Activated CD4-positive, alpha-beta T cell treated with anti-CD3 and anti-CD28 coated beads, Interleukin-2, amount 10 ng/mL, durations not matched to agents 24 days and 14 days (primary cell): ENCODE measurements at regions not wholly inside any gene's neighbourhood (a gene's known extent, or its start where the extent isn't known, plus 50 kb on each side); places are given as distances from the start of the nearest gene placed in this dataset.
"Not testable (repeated sequence)": the region's sequence is repeated elsewhere in the genome, so short reads cannot be mapped to it uniquely, and the experiment has no call there.

Source experiments
- DNase-seq: peaks from one replicate; pipeline ENCODE4 v3.0.0; 2022
- H3K27ac Mint-ChIP-seq: one replicate; pipeline ENCODE4 v1.8.0; 2022; ENCODE audit warnings: mild to moderate bottlenecking, mixed read lengths
- H3K27me3 Mint-ChIP-seq: one replicate; pipeline ENCODE4 v1.8.0; 2022; ENCODE audit warnings: mixed read lengths
- H3K36me3 Mint-ChIP-seq: one replicate; pipeline ENCODE4 v1.8.0; 2022; ENCODE audit warnings: low read depth, mild to moderate bottlenecking, mixed read lengths
- H3K4me1 Mint-ChIP-seq: one replicate; pipeline ENCODE4 v1.8.0; 2021; ENCODE audit warnings: mixed read lengths
- H3K4me3 Mint-ChIP-seq: one replicate; pipeline ENCODE4 v1.8.0; 2022; ENCODE audit warnings: mild to moderate bottlenecking, moderate library complexity, mixed read lengths
- H3K9me3 Mint-ChIP-seq: one replicate; pipeline ENCODE4 v1.8.0; 2021; ENCODE audit warnings: mixed read lengths
- intact Hi-C: fragments of 100-400 bp; cut with micrococcal nuclease; formaldehyde crosslinking; loops from one replicate; pipeline ENCODE4 v1.15.1; 2023

DNA sequence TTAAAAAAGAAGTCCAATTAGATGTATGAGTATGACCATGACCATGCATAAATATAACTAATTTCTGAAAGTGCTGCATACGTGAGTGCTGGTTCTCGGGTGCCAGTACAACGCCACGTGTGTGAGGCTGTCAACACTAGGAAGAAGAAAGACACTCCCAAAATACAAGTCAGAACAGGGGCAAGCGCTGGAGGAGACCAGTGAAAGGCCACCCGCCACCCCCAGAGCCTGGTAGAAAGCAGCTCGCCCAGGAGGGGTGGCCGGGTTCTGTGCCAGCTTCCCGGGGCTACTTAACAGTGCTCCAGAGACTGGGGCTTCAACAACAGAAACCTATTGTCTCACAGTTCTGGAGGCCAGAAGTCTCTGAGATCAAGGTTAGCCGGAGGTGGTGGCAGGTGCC, 147.6 kb downstream of the RTP5 start:
- Mint-ChIP-seq H3K27me3 (peaks cover 12% of the 10 kb centered on the region), H3K9me3 (no peaks in the 10 kb centered on the region), H3K27ac (no peak overlapping the region), H3K4me3 (no peak overlapping the region), H3K36me3 (no peaks in the 10 kb centered on the region), H3K4me1 (peaks cover under 1% of the 10 kb centered on the region)
- DNase-seq, result no peak
- intact Hi-C loops, result no loop called here

DNA sequence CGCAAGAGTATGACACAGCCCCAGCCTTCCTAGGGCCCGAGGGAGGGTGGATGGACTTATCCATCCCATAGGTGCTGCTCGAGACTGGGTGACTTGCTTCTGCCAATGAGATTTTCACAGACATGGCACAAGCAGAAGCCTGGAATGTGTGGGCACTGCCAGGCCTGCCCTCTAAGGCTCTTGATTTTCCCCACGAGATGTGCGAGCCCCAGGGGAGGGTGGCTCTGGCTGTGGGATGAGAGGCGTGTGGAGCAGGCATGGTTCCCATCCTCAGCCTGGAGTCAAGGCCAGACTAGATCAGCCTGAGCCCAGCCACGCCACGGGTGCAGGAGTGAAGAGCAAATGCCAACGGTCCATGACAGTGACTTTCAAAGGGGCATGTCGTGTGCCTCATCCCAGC, 148.9 kb downstream of the RTP5 start:
- H3K36me3 Mint-ChIP-seq, H3K27ac Mint-ChIP-seq, intact Hi-C loops, H3K4me3 Mint-ChIP-seq, DNase-seq, H3K9me3 Mint-ChIP-seq, H3K4me1 Mint-ChIP-seq: not testable (repeated sequence)
- H3K27me3 Mint-ChIP-seq, result peaks cover 19% of the 10 kb centered on the region

DNA sequence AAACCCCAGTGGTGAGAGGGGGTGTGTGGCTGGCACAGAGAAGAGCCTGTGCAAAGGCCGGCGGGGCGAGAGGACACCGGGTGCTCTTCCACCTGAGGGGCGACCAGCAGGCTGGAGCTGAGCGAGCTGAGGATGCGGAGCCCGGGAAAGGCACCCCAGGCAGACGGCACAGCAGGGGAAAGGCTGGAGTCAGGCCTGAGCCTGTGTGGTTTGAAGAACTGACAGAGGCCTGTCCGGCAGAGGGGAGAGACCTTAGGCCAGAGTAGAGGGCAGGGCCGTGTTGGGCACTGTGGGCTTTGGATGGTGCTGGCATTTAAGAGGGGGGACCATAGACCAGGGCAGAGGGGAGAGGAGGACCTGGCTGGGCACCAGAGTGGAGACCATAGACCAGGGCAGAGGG, 149.8 kb downstream of the RTP5 start:
- DNase-seq, result no peak
- Mint-ChIP-seq H3K27me3 (peaks cover 18% of the 10 kb centered on the region), H3K4me3 (no peak overlapping the region), H3K36me3 (no peaks in the 10 kb centered on the region), H3K27ac (no peak overlapping the region), H3K9me3 (no peaks in the 10 kb centered on the region), H3K4me1 (no peaks in the 10 kb centered on the region)
- intact Hi-C loops, result no loop called here

DNA sequence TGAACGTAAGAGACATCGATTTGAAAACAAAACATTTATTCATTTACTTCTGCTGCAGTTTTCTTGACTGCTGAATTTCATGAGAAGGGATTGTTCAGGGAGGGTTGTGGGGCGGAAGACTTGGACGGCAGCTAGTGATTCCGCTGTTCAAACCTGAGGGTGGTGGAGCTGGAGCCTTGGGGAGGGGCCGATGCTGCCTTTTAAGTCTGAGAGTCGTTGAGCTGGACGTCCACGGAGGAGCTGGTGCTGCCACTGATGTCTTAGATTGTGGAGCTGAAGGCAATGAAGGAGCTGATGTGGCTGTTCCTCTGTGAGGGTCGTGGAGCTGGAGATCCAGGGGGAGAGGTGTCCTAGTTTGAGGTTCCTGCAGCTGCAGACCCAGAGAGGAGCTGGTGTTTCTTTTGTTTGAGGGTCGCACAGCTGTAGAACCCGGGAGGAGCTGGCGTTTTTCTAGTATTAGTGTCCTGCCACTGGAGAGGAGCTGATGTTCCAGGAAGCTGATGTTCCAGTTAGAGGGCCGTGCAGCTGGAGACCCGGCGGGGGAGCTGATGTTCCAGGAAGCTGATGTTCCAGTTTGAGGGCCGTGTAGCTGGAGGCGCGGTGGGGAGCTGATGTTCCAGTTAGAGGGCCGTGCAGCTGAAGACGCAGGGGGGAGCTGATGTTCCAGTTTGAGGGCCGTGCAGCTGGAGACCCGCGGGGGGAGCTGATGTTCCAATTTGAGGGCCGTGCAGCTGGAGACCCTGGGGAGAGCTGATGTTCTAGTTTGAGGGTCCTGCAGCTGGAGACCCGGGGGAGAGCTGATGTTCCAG, 150.9 kb downstream of the RTP5 start:
- intact Hi-C loops, result no loop called here
- H3K27ac Mint-ChIP-seq, result no peak overlapping the region
- H3K36me3 Mint-ChIP-seq, result no peaks in the 10 kb centered on the region
- peaks cover 26% of the 10 kb centered on the region for H3K27me3 Mint-ChIP-seq
- no peaks in the 10 kb centered on the region for H3K9me3 Mint-ChIP-seq
- H3K4me1 Mint-ChIP-seq, result no peaks in the 10 kb centered on the region
- DNase-seq, result no peak
- no peak overlapping the region for H3K4me3 Mint-ChIP-seq

DNA sequence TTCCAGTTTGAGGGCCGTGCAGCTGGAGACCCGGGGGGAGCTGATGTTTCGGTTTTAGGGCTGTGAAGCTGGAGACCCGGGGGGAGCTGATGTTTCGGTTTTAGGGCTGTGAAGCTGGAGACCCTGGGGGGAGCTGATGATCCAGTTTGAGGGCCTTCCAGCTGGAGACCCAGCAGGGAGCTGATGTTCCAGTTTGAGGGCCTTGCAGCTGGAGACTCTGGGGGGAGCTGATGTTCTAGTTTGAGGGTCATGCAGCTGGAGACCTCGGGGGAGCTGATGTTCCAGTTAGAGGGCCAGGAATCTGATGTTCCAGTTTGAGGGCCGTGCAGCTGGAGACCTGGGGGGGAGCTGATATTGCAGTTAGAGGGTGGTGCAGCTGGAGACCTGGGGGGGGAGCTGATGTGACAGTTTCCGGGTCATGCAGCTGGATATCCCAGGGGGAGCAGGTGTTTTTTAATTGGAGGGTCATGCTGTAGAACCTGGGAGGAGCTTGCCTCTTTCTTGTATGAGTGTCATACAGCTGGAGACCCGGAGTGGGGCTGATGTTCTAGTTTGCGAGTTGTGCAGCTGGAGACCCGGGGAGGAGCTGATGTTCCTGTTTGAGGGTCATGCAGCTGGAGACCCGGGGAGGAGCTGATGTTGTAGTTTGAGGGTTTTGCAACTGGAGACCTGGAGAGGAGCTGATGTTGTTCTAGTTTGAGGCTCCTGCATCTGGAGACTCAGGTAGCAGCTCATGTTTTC, 153.2 kb downstream of the RTP5 start:
- Mint-ChIP-seq H3K27me3 (peaks cover 30% of the 10 kb centered on the region), H3K4me1 (no peaks in the 10 kb centered on the region), H3K9me3 (no peaks in the 10 kb centered on the region), H3K36me3 (no peaks in the 10 kb centered on the region), H3K27ac (no peak overlapping the region), H3K4me3 (no peak overlapping the region)
- intact Hi-C loops, result no loop called here
- no peak for DNase-seq

DNA sequence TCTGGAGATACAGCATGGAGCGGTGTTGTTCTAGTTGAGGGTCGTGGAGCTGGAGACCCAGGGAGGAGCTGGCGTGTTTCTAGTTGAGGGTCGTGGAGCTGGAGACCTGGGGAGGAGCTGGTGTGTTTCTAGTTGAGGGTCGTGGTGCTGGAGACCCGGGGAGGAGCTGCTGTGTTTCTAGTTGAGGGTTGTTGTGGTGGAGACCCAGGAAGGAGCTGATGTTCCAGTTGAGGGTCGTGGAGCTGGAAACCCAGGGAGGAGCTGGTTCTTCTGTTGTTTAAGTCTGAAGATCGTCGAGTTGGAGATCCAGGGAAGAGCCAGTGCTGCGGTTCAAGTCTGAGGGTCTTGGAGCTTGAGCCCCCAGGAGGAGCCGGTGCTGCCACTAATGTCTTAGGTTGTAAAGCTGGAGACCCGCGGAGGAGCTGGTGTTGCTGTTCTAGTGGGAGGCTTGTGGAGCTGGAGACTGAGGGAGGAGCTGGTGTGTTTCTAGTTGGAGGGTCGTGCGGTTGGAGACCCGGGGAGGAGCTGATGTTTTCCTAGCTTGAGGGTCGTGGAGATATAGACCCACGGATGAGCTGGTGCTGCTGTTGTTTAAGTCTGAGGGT, 155.3 kb downstream of the RTP5 start:
- no peaks in the 10 kb centered on the region for H3K9me3 Mint-ChIP-seq
- no peak overlapping the region for H3K27ac Mint-ChIP-seq
- intact Hi-C loops, result no loop called here
- no peak for DNase-seq
- no peaks in the 10 kb centered on the region for H3K36me3 Mint-ChIP-seq
- H3K4me1 Mint-ChIP-seq, result peaks cover 1% of the 10 kb centered on the region
- no peak overlapping the region for H3K4me3 Mint-ChIP-seq
- H3K27me3 Mint-ChIP-seq, result peaks cover 39% of the 10 kb centered on the region

DNA sequence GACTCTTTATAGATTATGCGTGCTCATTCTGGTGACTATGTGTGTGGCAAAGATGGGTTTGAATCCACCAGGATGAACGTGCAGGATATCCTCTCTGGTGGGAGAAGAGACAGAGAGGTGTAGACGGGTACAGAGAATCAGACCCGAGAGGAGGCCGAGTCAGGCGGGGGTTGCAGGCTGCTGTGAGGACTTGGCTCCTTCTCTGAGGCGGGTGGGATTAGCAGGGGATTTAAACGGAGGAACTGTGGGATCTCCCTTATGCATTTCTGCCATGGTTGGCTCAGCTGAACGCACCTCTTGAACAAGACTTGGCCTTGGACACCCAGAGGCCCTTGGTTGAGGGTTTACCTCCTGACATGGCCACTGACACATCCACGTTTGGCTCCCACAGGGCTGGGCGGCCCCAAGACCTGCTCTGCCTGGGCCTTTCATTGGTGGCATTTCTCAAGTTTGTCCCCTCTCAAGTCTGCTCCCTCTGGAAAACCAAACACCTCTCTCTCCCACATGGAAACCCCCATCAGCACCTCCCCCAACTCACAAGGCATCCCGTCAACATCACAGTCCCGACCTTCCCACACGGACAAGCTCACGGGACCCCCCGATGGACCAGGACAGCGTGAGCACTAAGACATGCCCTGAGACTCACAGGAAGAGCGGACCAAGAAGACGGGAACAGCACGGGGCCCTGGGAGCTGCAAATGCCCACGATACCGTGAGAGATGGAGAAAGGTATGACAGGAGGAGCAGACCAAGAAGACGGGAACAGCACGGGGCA, 158.3 kb downstream of the RTP5 start:
- DNase-seq, result no peak
- Mint-ChIP-seq H3K27me3 (peaks cover 50% of the 10 kb centered on the region), H3K27ac (no peak overlapping the region), H3K36me3 (no peaks in the 10 kb centered on the region), H3K9me3 (no peaks in the 10 kb centered on the region), H3K4me3 (no peak overlapping the region), H3K4me1 (peaks cover 18% of the 10 kb centered on the region)
- intact Hi-C loops, result no loop called here

DNA sequence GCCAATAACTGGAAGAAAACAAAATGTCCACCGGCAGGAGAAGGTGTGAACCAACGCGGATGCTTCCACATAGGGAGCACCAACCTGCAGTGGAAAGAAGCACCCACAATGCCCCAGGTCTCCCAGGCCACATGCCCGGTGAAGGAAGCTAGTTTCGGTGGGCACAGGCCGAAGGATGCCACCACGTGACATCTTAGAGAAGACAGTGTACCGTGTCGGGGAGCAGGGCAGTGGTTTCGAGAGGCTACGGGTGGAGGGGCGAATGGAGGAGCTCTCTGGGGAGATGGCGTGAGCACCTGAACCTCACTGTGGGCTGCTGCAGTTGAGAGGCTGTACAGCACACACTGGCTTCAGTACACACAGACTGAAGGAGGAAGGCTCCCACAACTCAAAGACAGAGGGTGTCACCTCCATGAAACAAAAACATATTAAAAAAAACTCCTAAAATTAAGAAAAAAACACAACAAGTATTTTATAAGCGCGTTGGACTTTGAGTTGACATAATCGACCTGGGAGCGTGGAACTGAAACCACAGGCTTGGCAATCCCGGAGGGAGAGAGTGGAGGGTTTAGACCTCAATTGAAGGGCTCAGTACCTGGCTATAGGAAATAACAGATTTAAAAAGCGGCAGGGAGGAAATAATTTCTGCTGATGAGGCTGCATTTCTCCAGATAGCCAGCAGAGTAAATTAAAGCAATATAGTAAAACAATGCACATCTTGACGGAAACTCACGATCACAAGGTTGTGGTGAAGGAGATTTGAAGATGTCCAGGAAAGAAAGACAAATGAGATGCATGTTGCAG, 160.1 kb downstream of the RTP5 start:
- intact Hi-C loops, result loop anchor here (5.0 kb wide), 1 partner anchor 58 kb away; no protein-coding TSS in a partner anchor
- DNase-seq, result no peak

DNA sequence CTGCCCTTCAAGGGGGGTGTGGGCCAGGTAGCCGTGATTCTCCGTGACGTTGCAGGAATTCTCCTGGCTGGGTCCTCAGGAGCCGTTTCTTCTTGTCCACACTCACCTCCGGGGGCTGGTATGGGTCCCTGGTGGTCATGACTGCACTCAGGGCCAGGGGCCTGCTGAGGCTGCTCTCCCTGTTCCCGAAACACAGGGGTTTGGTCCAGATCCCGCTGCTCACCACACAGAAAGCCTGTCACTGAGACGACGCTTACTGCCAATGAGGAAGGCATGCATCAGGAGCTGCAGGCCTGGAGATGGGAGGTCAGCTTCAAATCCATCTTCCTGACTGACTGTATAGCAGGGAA, 160.7 kb downstream of the RTP5 start:
- H3K36me3 Mint-ChIP-seq, result no peaks in the 10 kb centered on the region
- no peak for DNase-seq
- H3K4me3 Mint-ChIP-seq, result no peak overlapping the region
- no peaks in the 10 kb centered on the region for H3K9me3 Mint-ChIP-seq
- H3K4me1 Mint-ChIP-seq, result peaks cover 18% of the 10 kb centered on the region
- H3K27me3 Mint-ChIP-seq, result peaks cover 47% of the 10 kb centered on the region
- no peak overlapping the region for H3K27ac Mint-ChIP-seq
- intact Hi-C loops, result loop anchor here (5.0 kb wide), 1 partner anchor 57 kb away; no protein-coding TSS in a partner anchor

More for the DNA sequence above, 160.1 kb downstream of the RTP5 start:
- no peaks in the 10 kb centered on the region for H3K9me3 Mint-ChIP-seq
- peaks cover 18% of the 10 kb centered on the region for H3K4me1 Mint-ChIP-seq
- H3K27me3 Mint-ChIP-seq, result peaks cover 53% of the 10 kb centered on the region
- H3K27ac Mint-ChIP-seq, result no peak overlapping the region
- no peak overlapping the region for H3K4me3 Mint-ChIP-seq
- H3K36me3 Mint-ChIP-seq, result no peaks in the 10 kb centered on the region

DNA sequence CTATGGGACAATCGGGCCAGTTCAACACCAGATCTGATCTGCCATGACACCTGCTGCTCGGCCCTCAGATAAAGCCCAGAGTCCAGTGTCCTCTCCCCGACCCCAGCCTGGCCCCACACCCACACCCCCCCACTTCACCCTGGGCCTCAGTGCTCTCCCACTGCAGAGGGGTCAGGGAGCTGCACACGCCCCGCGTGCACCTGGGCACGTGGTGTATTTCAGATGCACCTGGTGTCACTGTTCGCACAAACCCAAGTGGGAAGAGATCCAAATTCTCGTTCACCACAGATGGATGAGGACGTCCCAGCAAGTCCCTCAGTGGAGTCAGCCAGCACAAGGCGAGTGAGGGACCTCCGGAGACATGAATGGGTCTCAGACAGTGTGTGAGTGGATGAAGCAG, 161.3 kb downstream of the RTP5 start:
- H3K4me3 Mint-ChIP-seq, result peak overlapping the region; percentile 88
- H3K9me3 Mint-ChIP-seq, result no peaks in the 10 kb centered on the region
- no peak for DNase-seq
- peak overlapping the region; percentile 23 for H3K27ac Mint-ChIP-seq
- intact Hi-C loops, result loop anchor here (5.0 kb wide), 1 partner anchor 56 kb away; no protein-coding TSS in a partner anchor
- peaks cover 45% of the 10 kb centered on the region for H3K27me3 Mint-ChIP-seq
- H3K4me1 Mint-ChIP-seq, result peaks cover 18% of the 10 kb centered on the region
- no peaks in the 10 kb centered on the region for H3K36me3 Mint-ChIP-seq

DNA sequence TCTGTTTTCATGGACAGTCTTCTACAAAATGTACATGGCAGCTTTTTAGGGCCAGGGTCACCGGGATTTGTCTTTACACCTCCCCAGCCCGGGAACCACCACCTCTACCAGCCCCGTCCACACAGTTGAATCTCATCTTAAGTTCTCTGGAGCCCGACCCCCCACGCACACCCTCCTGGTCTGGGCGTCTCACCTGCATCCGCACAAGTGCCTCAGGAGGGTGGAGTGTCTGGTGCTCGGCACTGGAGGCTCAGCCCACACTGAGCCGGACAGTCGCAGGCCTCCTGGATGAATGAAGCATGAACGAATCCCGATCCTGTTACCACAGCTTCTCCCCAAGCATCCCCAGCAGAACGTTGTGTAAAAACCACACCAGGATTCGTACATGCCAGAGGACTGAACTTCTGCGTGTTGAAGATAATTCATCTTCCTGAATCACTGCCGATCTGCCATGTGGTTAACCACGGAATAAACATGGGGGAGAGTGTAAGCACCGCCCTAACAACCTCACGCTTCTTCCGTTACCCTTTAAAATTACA, 162.0 kb downstream of the RTP5 start:
- Mint-ChIP-seq H3K4me1 (peaks cover 18% of the 10 kb centered on the region), H3K27ac (peak overlapping the region; percentile 35), H3K9me3 (no peaks in the 10 kb centered on the region), H3K27me3 (peaks cover 42% of the 10 kb centered on the region), H3K36me3 (no peaks in the 10 kb centered on the region), H3K4me3 (peak overlapping the region; percentile 88)
- intact Hi-C loops, result loop anchor here (5.0 kb wide), 1 partner anchor 56 kb away; no protein-coding TSS in a partner anchor
- DNase-seq, result peak; percentile 88

DNA sequence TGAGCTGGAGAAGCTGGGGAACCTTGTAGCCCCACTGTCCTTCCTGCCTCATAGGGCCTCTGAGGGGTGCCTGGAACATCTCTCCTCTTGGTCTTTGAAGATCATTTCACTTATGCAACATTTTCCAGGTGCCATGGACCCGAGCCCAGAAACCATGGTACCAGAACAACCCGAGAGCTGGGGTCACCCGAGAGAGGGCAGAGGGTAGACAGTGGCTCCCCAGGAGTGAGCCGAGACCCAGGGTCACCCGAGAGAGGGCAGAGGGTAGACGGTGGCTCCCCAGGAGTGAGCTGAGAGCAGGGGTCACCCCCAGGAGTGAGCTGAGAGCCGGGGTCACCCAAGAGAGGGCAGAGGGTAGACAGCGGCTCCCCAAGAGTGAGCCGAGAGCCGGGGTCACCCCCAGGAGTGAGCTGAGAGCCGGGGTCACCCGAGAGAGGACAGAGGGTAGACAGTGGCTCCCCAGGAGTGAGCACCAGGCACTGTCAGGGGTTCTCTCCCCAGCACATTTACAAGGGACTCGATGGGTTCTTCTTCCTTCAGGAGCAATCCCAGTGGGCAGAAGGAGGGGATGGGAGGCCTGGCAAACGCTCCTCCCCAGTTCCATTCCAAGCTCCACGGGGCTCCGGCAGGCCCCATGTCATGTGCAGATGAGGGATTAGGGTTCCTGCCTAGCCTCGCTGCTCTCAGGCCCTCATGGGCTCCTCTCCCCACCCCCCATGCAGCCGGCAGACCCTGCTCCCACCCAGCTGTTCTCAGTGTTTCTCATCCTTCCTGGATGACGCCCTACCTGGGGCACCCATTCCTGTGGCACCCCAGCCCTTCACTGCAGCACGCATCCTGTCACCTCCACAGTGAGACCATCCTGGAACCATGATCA, 163.5 kb downstream of the RTP5 start:
- Mint-ChIP-seq H3K9me3 (no peaks in the 10 kb centered on the region), H3K4me1 (peaks cover 18% of the 10 kb centered on the region), H3K4me3 (no peak overlapping the region), H3K27me3 (peaks cover 44% of the 10 kb centered on the region), H3K27ac (no peak overlapping the region), H3K36me3 (no peaks in the 10 kb centered on the region)
- DNase-seq, result no peak
- intact Hi-C loops, result loop anchor here (5.0 kb wide), 1 partner anchor 54 kb away; no protein-coding TSS in a partner anchor
